AG04449 (cell line): ENCODE measurements at regions not wholly inside any gene's neighbourhood (a gene's known extent, or its start where the extent isn't known, plus 50 kb on each side); places are given as distances from the start of the nearest gene placed in this dataset.

Source experiments
- CTCF ChIA-PET: fragments of 350-600 bp; formaldehyde crosslinking; extraction: SDS; loops from one replicate; lab custom pipeline; 2021; ENCODE audit warnings: antibody characterized with exemption; lab: Yijun Ruan, JAX
- POLR2A ChIA-PET: fragments of 400-600, 350-600 bp; formaldehyde crosslinking; extraction: SDS; loops from one replicate; lab custom pipeline; 2020; ENCODE audit warnings: antibody characterized with exemption, inconsistent platforms; lab: Yijun Ruan, JAX
- DNase-seq: peaks from one replicate; pipeline ENCODE4 v3.0.0-alpha.2; 2010; ENCODE audit warnings: low read depth, low spot score
- H3K4me3 ChIP-seq: 2 replicates; pipeline ENCODE4 v1.5.1; 2011; ENCODE audit warnings: low read depth, mild to moderate bottlenecking, control low read depth, low read length
- CTCF ChIP-seq: IDR thresholded peaks from one replicate; pipeline ENCODE4 v1.5.1; 2011; ENCODE audit warnings: mild to moderate bottlenecking, moderate library complexity, low read length, control low read depth, inconsistent platforms; ENCODE audit not compliant: insufficient read depth; ENCODE audit errors: missing control alignments

- CTCF ChIA-PET = no interaction called here
- TF ChIP-seq CTCF = no peak
- no peak overlapping the region for H3K4me3 ChIP-seq
- DNase-seq = no peak
- POLR2A ChIA-PET = no interaction called here
Observed at GRCh38 chr1:228862542-228863505, 127.5 kb downstream of the RHOU start.

- H3K4me3 ChIP-seq = no peak overlapping the region
- ChIA-PET POLR2A (no interaction called here), CTCF (no interaction called here)
- TF ChIP-seq CTCF = no peak
- DNase-seq = no peak
Observed at GRCh38 chr1:228863776-228864175, 128.5 kb downstream of the RHOU start.

GRCh38 chr1:228865627-228866330 is 130.5 kb downstream of the RHOU start:
- DNase-seq = no peak

GRCh38 chr1:228866468-228866867 is 131.2 kb downstream of the RHOU start:
- TF ChIP-seq CTCF = no peak
- ChIA-PET CTCF (interaction anchor here (0.5 kb wide), 1 partner anchor 11 kb away, joined by 3 read pairs; no protein-coding TSS in a partner anchor), POLR2A (no interaction called here)
- H3K4me3 ChIP-seq = no peak overlapping the region
- DNase-seq = no peak

More at GRCh38 chr1:228865627-228866330, 130.5 kb downstream of the RHOU start:
- no peak for TF ChIP-seq CTCF
- ChIA-PET CTCF (interaction anchor here (0.5 kb wide), 1 partner anchor 11 kb away, joined by 3 read pairs; no protein-coding TSS in a partner anchor), POLR2A (no interaction called here)
- H3K4me3 ChIP-seq = no peak overlapping the region

- POLR2A ChIA-PET = no interaction called here
- no peak overlapping the region for H3K4me3 ChIP-seq
- no peak for TF ChIP-seq CTCF
- CTCF ChIA-PET = no interaction called here
- DNase-seq = no peak
Observed at GRCh38 chr1:228867108-228867950, 132.1 kb downstream of the RHOU start.
